ENCODE measurements at regions not wholly inside any gene's neighbourhood (a gene's known extent, or its start where the extent isn't known, plus 50 kb on each side); places are given as distances from the start of the nearest gene placed in this dataset.
"Not testable (repeated sequence)": the region's sequence is repeated elsewhere in the genome, so short reads cannot be mapped to it uniquely, and the experiment has no call there.

DNA sequence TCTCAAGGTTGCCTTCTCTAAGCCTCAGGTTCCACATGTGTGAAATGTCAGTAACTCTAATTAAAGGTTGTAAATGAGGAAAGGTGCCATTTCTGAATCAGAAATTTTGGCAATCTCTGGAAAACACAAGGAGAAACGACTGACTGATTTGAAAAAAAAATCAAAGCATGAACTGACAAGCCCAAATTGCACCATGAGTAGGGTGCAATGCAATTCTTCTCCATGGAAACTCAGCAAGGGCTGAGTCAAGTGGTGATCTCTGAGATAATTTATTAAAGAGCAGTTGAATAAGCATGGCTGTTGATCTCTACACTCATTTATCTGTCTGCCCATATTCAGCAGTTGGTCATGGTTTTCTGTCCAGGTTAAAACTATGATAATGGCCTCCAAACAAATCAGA is 201.6 kb upstream of the CMC1 start:
- DNase-seq = no peak

DNA sequence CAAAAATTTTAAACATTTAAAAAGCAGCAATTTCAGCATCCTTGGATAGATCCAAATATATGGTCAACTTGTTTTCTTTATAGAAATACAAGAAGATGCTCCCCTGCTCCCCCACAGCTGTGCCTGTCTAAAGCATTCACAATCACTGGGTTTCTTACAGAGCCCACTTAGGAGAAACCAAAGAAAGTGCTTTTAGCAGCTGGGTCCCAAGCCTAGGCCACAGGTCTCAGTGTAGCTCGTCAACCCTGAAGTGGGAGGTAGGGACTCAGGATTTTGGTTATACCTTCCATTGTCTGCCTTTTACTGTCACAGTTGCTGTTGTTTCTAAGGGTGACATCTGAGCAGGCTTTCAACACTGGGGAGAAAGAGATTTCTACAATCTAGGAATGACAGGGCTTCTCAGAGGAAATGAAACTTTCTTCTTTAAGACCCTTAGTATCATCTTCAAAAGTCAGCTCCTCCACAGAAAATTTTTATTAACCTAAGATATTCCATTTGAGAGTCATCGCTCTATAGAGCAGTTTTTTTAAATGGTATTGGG is 199.3 kb upstream of the CMC1 start:
- DNase-seq = no peak

DNA sequence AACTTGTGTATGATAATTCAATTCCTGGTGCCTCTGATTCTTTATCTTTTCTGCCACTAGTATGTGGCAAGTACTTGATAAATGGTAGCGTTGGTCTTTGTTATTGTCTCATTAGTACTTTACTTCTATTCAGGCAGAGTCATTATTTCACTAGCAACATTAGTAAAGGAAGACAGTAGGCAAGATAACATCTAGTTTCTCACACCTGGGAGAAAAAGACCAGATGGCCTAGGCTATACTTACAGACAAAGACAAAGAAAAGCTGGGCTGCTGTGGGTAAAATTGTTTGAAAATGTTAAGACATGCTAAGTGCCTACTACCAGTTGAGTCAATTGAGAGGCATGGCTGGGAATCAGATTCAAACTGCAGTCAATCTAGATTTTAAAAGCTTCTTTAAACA is 198.7 kb upstream of the CMC1 start:
- DNase-seq = no peak

DNA sequence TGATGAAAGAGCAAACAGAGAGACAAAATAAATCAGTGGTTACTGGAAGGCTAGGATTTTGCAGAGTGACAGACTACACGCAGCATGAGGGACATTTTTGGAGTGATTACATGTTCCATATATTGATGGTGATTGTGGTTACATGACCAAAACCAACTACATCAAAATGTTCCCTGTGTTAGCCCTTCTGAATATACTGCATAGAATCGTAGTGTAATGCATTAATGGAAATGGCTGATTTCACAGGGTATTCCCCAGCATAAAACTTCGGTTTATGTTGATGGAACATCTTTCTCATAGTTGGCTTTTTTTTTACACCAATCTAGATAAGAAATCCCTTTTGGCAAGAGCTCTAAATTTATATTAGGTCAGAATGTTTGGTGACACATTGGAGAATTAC is 191.3 kb upstream of the CMC1 start:
- DNase-seq = no peak

GRCh38 chr3:28050885-28051284 is 190.5 kb upstream of the CMC1 start:
- DNase-seq = peak; percentile 0 to 4

GRCh38 chr3:28053759-28054158 is 187.7 kb upstream of the CMC1 start:
- DNase-seq = no peak

DNA sequence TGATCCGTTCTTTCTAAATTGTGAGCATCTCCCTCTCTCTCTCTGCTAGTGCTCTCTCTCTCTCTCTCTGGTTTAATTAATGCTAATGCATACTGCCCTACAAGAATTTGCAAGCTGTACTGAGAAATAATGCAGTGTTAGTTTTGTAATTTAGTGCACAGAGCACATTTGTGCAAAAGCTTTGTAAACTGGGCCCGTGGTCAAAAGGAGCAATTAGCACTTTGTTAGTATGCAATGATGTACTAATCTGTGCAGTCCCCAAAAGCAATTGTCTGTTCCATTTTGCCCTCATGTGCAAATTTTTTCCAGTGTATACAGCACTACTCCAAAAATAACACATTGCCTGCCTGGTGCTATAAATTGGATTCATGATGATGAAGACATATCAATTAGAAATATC is 184.6 kb upstream of the CMC1 start:
- DNase-seq = no peak

DNA sequence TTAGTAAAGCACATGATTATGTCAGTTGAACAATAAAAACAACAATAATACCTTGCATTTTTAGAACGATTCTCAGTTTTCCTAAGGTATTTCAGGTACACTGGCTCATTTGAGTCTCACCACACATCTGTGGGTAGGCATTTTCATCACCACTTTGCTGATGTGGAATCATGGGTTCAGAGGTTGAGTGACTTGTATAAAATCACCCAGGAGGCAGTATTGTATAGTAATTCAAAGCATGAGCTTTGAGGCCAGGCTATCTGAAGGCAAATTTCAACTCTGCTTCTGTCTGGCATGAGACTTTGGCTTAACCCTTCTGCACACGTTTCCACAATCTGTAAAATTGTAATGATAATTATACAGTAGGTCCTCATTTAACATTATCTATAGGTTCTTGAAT is 183.9 kb upstream of the CMC1 start:
- no peak for DNase-seq

GRCh38 chr3:28059199-28059598 is 182.2 kb upstream of the CMC1 start:
- not testable (repeated sequence) for DNase-seq

DNA sequence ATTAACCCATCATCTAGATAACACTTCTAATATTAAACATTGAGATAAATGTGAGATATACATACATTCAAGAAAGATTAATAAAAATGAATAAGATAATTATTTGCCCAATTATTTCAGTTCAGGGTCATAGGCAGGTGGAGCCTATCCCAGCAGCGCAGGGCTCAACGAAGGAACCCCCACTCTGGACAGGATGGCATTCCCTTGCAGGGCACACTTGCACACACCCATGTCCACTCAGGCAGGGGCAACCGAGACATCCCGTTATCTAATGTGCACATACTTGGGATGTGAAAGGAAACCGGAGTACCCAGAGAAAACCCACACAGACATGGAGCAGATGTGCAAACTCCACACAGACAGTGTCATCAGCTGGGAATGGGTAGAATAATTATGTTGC is 175.4 kb upstream of the CMC1 start:
- no peak for DNase-seq

DNA sequence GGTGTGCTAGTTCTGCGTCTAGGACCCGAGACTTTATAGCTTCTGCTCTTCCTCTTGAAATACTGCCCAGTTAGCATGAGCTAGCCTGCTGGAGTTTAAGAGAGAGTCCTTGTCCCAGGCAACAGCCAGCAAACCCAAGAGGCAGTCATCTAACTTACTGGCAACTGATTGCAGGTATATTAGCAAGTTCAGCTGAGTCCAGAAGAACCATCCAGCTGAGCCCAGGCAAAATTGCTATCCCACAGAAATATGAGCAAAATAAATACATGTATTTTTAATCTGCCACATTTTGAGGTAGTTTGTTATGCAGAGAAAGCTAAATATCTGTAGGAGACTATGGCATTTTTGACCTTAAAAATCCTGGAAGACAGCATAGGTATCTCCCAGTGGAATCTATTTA is 174.4 kb upstream of the CMC1 start:
- no peak for DNase-seq

DNA sequence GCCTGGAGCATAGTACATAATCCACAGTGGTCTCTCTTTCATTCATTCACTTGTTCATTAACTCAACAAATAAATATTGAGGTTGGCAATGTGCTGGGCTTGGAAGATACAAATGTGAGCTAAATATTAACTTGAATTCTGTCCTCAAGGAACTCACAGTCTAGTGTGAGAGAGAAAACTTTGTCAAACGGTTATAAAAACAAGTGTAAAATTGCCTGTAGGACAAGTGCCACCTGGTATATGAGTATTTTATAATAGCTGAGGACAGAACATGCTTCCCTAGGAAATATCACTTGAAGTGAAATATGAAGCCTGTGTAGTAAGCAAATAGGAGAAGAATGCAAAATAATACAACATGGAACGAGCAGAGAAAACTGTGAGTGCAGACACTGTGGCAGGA is 173.1 kb upstream of the CMC1 start:
- no peak for DNase-seq

GRCh38 chr3:28069438-28069837 is 172.0 kb upstream of the CMC1 start:
- no peak for DNase-seq

DNA sequence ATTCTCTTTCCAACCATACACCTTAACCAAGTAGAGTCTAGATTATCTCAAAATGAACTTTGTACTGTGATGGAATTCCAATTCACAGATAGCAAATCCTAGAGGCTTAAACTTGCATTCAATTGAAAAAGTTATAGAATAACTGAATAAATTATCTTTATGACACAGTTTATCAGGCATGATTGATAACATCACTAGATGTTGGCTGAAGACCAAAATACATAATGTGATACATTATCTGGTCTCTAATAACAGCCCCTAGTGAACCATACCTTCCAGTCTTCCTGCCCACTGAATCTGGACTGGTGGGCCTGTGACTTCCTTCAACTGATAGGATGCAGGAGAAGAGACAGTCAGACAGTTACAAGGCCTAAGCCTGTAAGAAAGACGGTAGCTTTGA is 165.2 kb upstream of the CMC1 start:
- DNase-seq = no peak

DNA sequence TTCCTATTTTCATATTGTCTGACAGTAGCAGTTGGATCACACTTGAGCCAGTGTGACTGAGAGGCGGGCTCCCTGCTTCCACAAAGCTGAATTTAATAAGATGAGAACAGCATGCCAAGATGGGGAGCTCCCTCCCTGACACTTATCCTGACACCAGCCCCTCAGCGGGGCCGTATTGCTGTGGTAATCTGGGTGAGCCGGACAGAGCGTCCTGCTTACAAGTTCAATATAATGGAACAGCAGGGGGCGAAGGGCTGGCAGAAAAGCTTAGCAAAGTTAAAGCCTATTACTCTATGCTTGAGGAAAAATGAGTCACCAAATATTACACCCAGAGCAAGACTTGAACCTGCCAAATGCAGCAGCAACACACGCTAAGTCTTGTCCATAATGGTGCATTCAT is 163.8 kb upstream of the CMC1 start:
- no peak for DNase-seq

DNA sequence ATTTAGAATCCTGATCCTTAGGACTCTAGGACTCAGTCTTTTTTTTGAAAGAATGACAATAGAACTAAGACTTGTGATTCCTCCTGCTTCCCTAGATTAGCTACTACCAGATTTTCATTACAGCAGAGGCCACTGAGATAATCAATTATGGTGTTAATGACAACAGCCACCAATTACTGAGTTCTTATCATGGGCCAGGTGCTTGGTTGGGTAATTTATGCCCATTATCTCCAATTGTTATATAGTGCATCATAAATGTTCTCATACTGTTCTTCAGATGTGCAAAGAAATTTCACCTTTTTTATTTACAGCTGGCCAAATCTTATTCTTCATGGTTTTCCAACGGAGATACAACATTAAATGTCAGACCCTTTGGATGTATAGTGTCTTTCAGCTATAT is 162.9 kb upstream of the CMC1 start:
- DNase-seq = no peak

DNA sequence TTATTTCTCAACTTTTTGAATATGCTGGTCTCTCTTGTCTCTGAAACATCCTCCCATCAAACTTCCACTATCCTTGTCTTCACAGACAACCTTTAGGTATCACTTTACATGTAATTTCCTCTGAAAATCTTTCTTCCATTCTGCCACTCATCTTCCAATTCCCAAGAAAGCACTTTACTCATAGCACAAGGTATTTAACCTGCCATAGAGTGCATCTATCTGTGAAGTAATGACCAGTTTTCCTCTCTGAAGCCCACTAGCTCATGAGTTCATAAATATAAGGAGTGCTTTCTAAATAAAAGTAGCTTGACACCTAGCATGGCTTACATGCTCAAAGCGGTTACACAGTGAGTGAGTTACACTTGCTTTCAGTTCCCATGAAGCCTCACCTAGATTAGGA is 160.7 kb upstream of the CMC1 start:
- DNase-seq = no peak

GRCh38 chr3:28081533-28081947 is 159.9 kb upstream of the CMC1 start:
- DNase-seq = no peak

- no peak for DNase-seq
These were observed 153.8 kb upstream of the CMC1 start for GRCh38 chr3:28087591-28087990.

GRCh38 chr3:28088811-28089526 is 152.4 kb upstream of the CMC1 start:
- DNase-seq = no peak

DNA sequence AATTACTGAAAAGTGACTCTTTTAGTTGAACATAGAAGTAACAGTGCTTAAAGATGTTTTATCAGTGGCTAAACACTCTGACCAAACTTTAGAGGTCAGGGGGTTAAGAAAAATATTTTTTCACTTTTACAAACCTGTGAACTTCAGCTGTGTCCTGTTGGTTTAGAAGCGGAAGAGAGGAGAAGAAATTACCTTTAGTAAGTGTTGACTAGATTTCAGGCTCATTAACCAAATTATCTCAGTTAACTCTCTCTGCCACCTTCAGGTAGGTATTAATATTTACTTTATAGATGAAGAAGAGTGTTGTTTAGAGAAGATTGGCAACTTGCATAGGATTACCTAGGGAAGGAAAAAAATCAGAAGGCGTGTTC is 151.9 kb upstream of the CMC1 start:
- no peak for DNase-seq

DNA sequence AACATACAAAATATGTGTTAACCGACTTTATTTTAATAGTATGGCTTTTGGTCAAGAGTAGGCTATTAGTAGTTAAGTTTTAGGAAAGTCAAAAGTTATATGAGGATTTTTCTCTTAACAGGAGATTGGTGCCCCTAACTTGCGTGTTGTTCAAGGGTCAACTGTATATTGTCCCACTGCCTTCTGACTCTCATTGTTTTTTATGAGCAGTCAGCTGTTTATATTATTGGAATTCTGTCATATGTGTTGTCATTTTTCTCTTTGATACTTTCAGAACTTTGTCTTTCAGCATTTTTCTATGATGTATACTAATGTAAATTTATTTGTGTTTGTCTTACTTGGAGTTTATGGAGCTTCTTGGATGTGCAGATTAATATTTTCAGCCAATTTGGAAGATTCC is 142.1 kb upstream of the CMC1 start:
- DNase-seq = no peak

GRCh38 chr3:28101705-28102104 is 139.7 kb upstream of the CMC1 start:
- no peak for DNase-seq

DNA sequence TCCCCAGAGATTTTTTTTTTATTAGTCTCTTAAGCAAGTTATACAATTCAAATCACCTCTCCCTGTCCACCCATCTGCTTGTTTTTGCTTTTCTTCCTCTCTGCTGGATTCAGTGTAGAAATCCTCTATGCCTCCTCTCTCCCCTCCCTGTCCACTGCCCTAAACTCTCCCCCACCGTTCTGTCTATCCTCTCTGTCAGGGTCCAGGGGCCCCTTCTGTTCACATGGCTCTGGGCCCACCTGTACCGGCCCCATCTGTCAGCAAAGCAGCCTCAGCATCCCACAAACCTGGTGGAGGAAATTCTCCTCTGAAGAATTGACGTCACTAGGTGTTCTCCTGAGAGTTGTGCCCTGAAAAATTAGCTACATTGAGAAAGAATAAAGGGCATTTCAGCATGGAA is 137.6 kb upstream of the CMC1 start:
- no peak for DNase-seq

GRCh38 chr3:28104896-28105534 is 136.4 kb upstream of the CMC1 start:
- DNase-seq = no peak

Measured in inflammatory macrophage (primary cell).